ENCODE measurements at regions not wholly inside any gene's neighbourhood (a gene's known extent, or its start where the extent isn't known, plus 50 kb on each side); places are given as distances from the start of the nearest gene placed in this dataset.

DNA sequence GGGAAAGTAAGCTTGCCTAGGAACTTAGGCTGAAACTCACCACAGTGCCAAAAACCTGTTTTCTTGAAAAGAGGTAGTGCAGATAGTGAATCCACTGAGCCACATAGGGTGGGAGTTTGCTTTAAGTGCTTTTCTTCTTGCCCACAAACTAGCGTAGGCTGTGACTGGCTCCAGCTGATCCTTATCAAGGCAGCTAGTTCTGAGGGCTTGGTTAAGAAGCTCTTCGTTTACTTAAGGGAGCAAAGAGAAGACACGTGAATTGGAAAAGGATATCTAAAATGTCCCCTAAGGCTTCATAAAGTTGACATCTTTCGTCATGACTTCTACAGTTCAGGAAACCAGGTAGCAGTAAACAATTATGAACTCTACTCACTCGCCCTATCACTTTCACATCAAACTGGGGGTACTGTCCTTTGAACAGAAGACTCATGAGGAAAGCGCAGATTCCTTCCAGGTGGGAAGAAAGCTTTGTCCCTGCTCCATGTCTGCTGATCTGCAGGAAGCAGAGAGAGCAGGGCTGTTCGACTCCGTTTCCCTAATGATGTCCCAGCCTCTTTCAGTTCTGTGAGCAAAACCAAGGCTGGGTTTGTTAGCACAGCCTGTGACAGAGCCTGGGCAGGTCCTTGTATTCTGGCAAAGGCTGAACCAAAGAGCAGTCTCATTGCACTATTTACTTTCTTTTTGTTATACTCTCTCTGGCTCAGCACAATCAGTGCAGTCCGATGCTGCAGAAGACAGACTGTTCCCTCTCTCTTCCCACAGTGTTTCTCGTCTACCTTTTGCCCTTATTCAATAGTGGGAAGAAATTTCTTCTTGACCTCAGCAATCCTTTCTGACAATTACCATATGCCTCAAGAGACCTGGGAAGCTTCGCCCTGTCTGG is 93.5 kb upstream of the ETV6 start:
- intact Hi-C loops (cut with DNase I, micrococcal nuclease), result loop anchor here (2.0 to 10.0 kb wide), 4 partner anchors 23 to 779 kb away; partner anchors contain the start of gene ETV6 (in 1 of the 2)
- Mint-ChIP-seq H3K4me3 (peak overlapping the region; percentile 56), H3K9me3 (ENCODE audit: low read depth) (no peaks in the 10 kb centered on the region), H3K27me3 (no peaks in the 10 kb centered on the region), H3K27ac (peak overlapping the region; percentile 49), H3K4me1 (peaks cover 28% of the 10 kb centered on the region), H3K36me3 (ENCODE audit: low read depth) (no peaks in the 10 kb centered on the region)
- ATAC-seq (peak; percentile 62), DNase-seq (peak; percentile 43)
- CTCF ChIA-PET, result interaction anchor here (0.7 to 2.7 kb wide), 13 partner anchors 9 to 972 kb away, joined by 3 to 27 read pairs (median 5); partner anchors contain the start of gene BCL2L14
- POLR2A ChIA-PET, result interaction anchor here (0.6 to 1.9 kb wide), 2 partner anchors 10 kb away, joined by 5 to 7 read pairs; no protein-coding TSS in a partner anchor

DNA sequence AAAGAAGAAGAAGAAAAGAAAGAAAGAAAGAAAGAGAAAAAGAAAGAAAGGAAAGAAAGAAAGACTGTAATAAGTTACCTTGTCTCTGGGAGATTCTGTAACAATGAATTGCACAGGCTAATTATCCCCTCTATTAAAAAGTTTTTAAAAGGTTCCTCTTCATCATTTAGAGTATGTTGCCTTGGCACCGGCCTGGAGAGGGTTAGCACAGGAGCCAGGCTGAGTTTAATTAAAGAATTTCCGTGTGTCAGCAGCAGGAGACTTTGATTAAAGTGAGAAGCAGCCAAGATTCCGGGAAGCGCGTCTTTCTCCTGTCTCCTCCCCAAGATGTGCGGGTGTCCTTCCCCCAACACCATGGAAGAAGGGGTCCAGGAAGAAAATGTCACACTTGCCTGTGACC is 92.8 kb upstream of the ETV6 start:
- DNase-seq (no peak), ATAC-seq (no peak)
- CTCF ChIA-PET, result interaction anchor here (0.8 to 2.7 kb wide), 6 partner anchors 11 to 771 kb away, joined by 3 to 27 read pairs (median 5); no protein-coding TSS in a partner anchor
- POLR2A ChIA-PET, result interaction anchor here (1.9 kb wide), 1 partner anchor 11 kb away, joined by 7 read pairs; no protein-coding TSS in a partner anchor
- no peaks in the 10 kb centered on the region for H3K36me3 Mint-ChIP-seq (ENCODE audit: low read depth)
- peaks cover 31% of the 10 kb centered on the region for H3K4me1 Mint-ChIP-seq
- H3K27me3 Mint-ChIP-seq, result no peaks in the 10 kb centered on the region
- H3K4me3 Mint-ChIP-seq, result no peak overlapping the region
- no peaks in the 10 kb centered on the region for H3K9me3 Mint-ChIP-seq (ENCODE audit: low read depth)
- intact Hi-C loops (cut with DNase I, micrococcal nuclease), result loop anchor here in 1 of 2 experiments (10.0 kb wide), 1 partner anchor 778 kb away; no protein-coding TSS in a partner anchor
- H3K27ac Mint-ChIP-seq, result no peak overlapping the region

DNA sequence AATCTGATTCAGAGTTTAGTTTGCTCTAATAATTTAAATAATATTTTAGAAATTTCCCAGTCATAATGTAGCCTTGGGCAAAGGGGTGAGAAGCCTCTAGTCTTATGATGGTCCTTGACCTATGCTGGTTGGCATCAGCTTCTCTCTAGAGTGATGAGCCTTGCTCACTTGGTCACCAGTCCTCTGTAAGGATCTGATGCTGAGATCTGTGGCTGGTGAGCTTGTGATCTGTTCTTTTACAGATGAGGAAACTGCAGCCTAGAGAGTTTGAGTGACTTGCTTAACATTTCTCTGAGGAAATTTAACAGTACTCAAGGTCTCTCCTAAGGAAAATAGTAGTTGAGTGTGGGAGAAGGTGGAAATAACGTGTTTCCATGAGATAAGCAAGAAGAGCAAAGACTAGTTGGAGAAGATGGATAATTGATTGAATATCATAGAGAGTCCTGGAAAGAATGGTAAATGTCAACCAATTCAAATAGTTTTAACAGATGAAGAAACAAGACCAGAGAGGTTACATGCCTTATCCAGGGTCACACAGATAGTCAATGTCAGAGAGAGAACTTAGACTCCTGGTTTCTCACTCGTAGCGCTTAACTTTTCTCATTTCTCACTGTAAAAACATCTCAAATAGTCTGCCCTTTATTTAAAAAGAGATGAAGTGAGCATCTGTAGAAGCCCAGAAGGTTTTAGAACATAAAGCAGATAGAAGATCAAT is 89.7 kb upstream of the ETV6 start:
- peaks cover 20% of the 10 kb centered on the region for H3K4me1 Mint-ChIP-seq
- no peak for ATAC-seq
- no peaks in the 10 kb centered on the region for H3K36me3 Mint-ChIP-seq (ENCODE audit: low read depth)
- no peak for DNase-seq
- no peak overlapping the region for H3K4me3 Mint-ChIP-seq
- H3K9me3 Mint-ChIP-seq (ENCODE audit: low read depth), result no peaks in the 10 kb centered on the region
- POLR2A ChIA-PET, result no interaction called here
- intact Hi-C loops (cut with DNase I, micrococcal nuclease), result loop anchor here in 1 of 2 experiments (10.0 kb wide), 1 partner anchor 775 kb away; no protein-coding TSS in a partner anchor
- H3K27me3 Mint-ChIP-seq, result no peaks in the 10 kb centered on the region
- CTCF ChIA-PET, result interaction anchor here (1.2 kb wide), 2 partner anchors 14 to 479 kb away, joined by 3 to 5 read pairs; no protein-coding TSS in a partner anchor
- H3K27ac Mint-ChIP-seq, result no peak overlapping the region

DNA sequence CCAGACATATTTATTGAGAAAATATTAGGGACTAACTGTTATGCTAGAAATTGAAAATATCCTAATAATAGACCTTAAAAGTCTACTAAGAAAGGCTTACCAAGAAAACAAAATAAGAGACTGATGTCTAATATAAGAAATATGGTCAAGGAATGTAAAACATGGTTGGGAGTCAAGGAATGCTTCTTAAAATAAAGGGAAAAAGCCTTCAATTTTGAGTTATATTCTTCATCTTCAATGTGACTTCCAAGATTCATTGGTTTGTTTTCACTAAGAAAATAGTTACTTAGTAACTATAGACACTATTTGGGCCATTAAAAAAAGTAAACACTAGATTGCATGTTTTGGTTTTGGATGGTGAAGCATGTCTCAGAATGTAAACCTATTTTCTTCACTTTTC is 88.1 kb upstream of the ETV6 start:
- intact Hi-C loops (cut with DNase I, micrococcal nuclease), result no loop called here
- no peak overlapping the region for H3K4me3 Mint-ChIP-seq

GRCh38 chr12:11563785-11564739 is 85.4 kb upstream of the ETV6 start:
- no peak overlapping the region for H3K4me3 Mint-ChIP-seq
- intact Hi-C loops (cut with DNase I, micrococcal nuclease), result no loop called here
- CTCF ChIA-PET, result interaction anchor here (1.0 to 2.0 kb wide), 4 partner anchors 9 to 469 kb away, joined by 3 to 7 read pairs (median 4); no protein-coding TSS in a partner anchor
- no peak overlapping the region for H3K27ac Mint-ChIP-seq
- DNase-seq (no peak), ATAC-seq (no peak)
- H3K27me3 Mint-ChIP-seq, result no peaks in the 10 kb centered on the region
- no peaks in the 10 kb centered on the region for H3K36me3 Mint-ChIP-seq (ENCODE audit: low read depth)
- no peaks in the 10 kb centered on the region for H3K9me3 Mint-ChIP-seq (ENCODE audit: low read depth)
- POLR2A ChIA-PET, result interaction anchor here (0.6 kb wide), 1 partner anchor 201 kb away, joined by 4 read pairs; no protein-coding TSS in a partner anchor
- H3K4me1 Mint-ChIP-seq, result peaks cover 3% of the 10 kb centered on the region

More for the DNA sequence above, 88.1 kb upstream of the ETV6 start:
- ATAC-seq, result no peak
- CTCF ChIA-PET, result interaction anchor here (1.2 kb wide), 1 partner anchor 16 kb away, joined by 3 read pairs; no protein-coding TSS in a partner anchor
- Mint-ChIP-seq H3K4me1 (peaks cover 4% of the 10 kb centered on the region), H3K36me3 (ENCODE audit: low read depth) (no peaks in the 10 kb centered on the region), H3K27ac (no peak overlapping the region), H3K27me3 (no peaks in the 10 kb centered on the region), H3K9me3 (ENCODE audit: low read depth) (no peaks in the 10 kb centered on the region)
- POLR2A ChIA-PET, result interaction anchor here (0.6 kb wide), 1 partner anchor 202 kb away, joined by 3 read pairs; no protein-coding TSS in a partner anchor
- no peak for DNase-seq

DNA sequence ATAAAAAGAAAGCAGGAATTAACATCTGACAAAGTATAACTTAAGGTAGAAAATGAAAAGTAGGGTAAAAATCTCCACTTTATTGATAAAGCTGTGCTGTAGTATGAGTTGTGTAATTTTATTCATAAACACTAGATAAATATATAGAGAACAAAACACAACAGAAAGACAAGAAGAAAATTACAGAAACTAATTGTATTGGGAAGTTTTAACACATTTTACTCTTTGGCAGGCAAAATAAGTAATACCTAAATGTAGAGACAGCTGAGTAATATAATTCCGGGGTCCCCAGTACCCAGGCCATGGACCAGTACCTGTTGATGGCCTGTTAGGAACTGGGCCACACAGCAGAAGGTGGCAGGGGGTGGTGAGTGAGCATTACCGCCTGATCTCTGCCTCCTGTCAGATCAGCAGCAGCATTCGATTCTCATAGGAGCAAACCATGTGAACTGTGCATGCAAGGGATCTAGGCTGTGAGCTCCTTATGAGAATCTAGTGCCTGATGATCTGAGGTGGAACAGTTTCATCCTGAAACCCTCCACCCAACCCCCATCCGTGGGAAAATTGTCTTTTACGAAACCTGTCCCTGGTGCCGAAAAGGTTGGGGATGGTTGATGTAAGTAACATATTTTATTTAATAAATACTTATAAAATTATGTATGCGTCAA is 84.4 kb upstream of the ETV6 start:
- Mint-ChIP-seq H3K27me3 (no peaks in the 10 kb centered on the region), H3K36me3 (ENCODE audit: low read depth) (no peaks in the 10 kb centered on the region), H3K4me3 (no peak overlapping the region), H3K9me3 (ENCODE audit: low read depth) (no peaks in the 10 kb centered on the region), H3K27ac (no peak overlapping the region), H3K4me1 (peaks cover 3% of the 10 kb centered on the region)
- POLR2A ChIA-PET, result no interaction called here
- no peak for DNase-seq
- CTCF ChIA-PET, result interaction anchor here (0.6 to 2.0 kb wide), 5 partner anchors 10 to 814 kb away, joined by 3 to 7 read pairs (median 4); no protein-coding TSS in a partner anchor
- intact Hi-C loops (cut with DNase I, micrococcal nuclease), result no loop called here
- ATAC-seq, result no peak

DNA sequence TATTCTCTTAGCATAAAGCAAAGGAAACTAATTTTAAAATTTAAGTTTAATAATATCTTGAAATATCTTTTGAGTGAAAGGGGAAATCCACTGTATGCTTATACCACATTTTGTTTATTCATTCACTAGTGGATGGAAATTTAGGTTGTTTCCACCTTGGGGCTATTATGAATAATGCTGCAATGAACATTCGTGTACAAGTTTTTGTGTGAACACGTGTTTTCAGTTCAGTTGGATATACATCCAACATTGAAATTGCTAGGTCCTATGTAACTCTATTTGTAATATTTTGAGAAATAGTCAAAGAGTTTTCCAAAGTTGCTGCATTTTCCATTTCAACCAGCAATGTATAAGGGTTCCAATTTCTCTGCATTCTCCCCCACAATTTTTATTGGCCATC is 83.7 kb upstream of the ETV6 start:
- ChIA-PET POLR2A (interaction anchor here (0.7 kb wide), 1 partner anchor 10 kb away, joined by 5 read pairs; no protein-coding TSS in a partner anchor), CTCF (no interaction called here)
- intact Hi-C loops (cut with DNase I, micrococcal nuclease), result no loop called here
- peaks cover 3% of the 10 kb centered on the region for H3K4me1 Mint-ChIP-seq
- H3K9me3 Mint-ChIP-seq (ENCODE audit: low read depth), result no peaks in the 10 kb centered on the region
- H3K36me3 Mint-ChIP-seq (ENCODE audit: low read depth), result no peaks in the 10 kb centered on the region
- H3K27me3 Mint-ChIP-seq, result no peaks in the 10 kb centered on the region
- no peak overlapping the region for H3K27ac Mint-ChIP-seq
- no peak overlapping the region for H3K4me3 Mint-ChIP-seq
- DNase-seq (no peak), ATAC-seq (no peak)

GRCh38 chr12:11568155-11568761 is 81.2 kb upstream of the ETV6 start:
- DNase-seq (no peak), ATAC-seq (no peak)
- Mint-ChIP-seq H3K27me3 (no peaks in the 10 kb centered on the region), H3K36me3 (ENCODE audit: low read depth) (no peaks in the 10 kb centered on the region), H3K4me3 (no peak overlapping the region), H3K9me3 (ENCODE audit: low read depth) (no peaks in the 10 kb centered on the region), H3K27ac (no peak overlapping the region), H3K4me1 (no peaks in the 10 kb centered on the region)
- POLR2A ChIA-PET, result no interaction called here
- CTCF ChIA-PET, result no interaction called here
- intact Hi-C loops (cut with DNase I, micrococcal nuclease), result no loop called here

GRCh38 chr12:11568762-11569478 is 80.6 kb upstream of the ETV6 start:
- Mint-ChIP-seq H3K27me3 (no peaks in the 10 kb centered on the region), H3K4me3 (no peak overlapping the region), H3K36me3 (ENCODE audit: low read depth) (peaks cover under 1% of the 10 kb centered on the region), H3K4me1 (no peaks in the 10 kb centered on the region), H3K9me3 (ENCODE audit: low read depth) (peaks cover 1% of the 10 kb centered on the region), H3K27ac (no peak overlapping the region)
- intact Hi-C loops (cut with DNase I, micrococcal nuclease), result no loop called here
- CTCF ChIA-PET, result interaction anchor here (1.1 kb wide), 1 partner anchor 15 kb away, joined by 3 read pairs; no protein-coding TSS in a partner anchor
- ATAC-seq, result no peak
- POLR2A ChIA-PET, result interaction anchor here (0.6 kb wide), 1 partner anchor 263 kb away, joined by 4 read pairs; no protein-coding TSS in a partner anchor
- no peak for DNase-seq
